HepG2 (cell line): ENCODE measurements at regions not wholly inside any gene's neighbourhood (a gene's known extent, or its start where the extent isn't known, plus 50 kb on each side); places are given as distances from the start of the nearest gene placed in this dataset.
A peak's percentile ranks its signal among the peaks of the same experiment; 100 is the strongest.

Experiments
- POGK ChIP-seq: sonication (generic); formaldehyde crosslinking; conservative IDR thresholded peaks from 2 replicates; pipeline ENCODE4 v1.8.0; 2022; ENCODE audit warnings: mild to moderate bottlenecking, moderate library complexity, missing genetic modification reagents
- ZBTB20 ChIP-seq: sonication (generic); formaldehyde crosslinking; IDR thresholded peaks from 2 replicates; pipeline ENCODE4 v1.8.1; 2023; ENCODE audit warnings: missing genetic modification reagents, low read depth, mild to moderate bottlenecking, borderline replicate concordance
- ZNF121 ChIP-seq: sonication (generic); formaldehyde crosslinking; IDR thresholded peaks from 2 replicates; pipeline ENCODE4 v1.5.0; 2020; ENCODE audit warnings: mild to moderate bottlenecking, missing genetic modification reagents
- ZNF138 ChIP-seq: sonication (generic); formaldehyde crosslinking; IDR thresholded peaks from 2 replicates; pipeline ENCODE4 v1.5.0; 2020; ENCODE audit warnings: mild to moderate bottlenecking, low read depth, missing genetic modification reagents
- ZNF407 ChIP-seq: sonication (generic); formaldehyde crosslinking; IDR thresholded peaks from one replicate; pipeline ENCODE4 v1.5.1; 2020; ENCODE audit warnings: mild to moderate bottlenecking, missing genetic modification reagents; ENCODE audit errors: not compliant biosample characterization
- ZXDC ChIP-seq: sonication (generic); formaldehyde crosslinking; IDR thresholded peaks from 2 replicates; pipeline ENCODE4 v1.5.0; 2020; ENCODE audit warnings: mild to moderate bottlenecking, missing genetic modification reagents

GRCh38 chr2:100744184-100744583 is 75.8 kb upstream of the NPAS2 start (continued):
- TF ChIP-seq POGK (CRISPR knock-in tag) (peak; percentile 69; the same call in 1 of the 2 replicates), ZNF121 (CRISPR knock-in tag) (no peak), ZNF407 (CRISPR knock-in tag) (no peak), ZXDC (0 out of 2 replicates have a peak, but pooled peaks have one; percentile 32), ZNF138 (CRISPR knock-in tag) (no peak), ZBTB20 (no peak)
